ENCODE measurements at regions not wholly inside any gene's neighbourhood (a gene's known extent, or its start where the extent isn't known, plus 50 kb on each side); places are given as distances from the start of the nearest gene placed in this dataset.
"Not testable (repeated sequence)": the region's sequence is repeated elsewhere in the genome, so short reads cannot be mapped to it uniquely, and the experiment has no call there.

- not testable (repeated sequence) for DNase-seq (ENCODE audit: low spot score)
These were observed 539.0 kb downstream of the GOLGA6L6 start for GRCh38 chr15:20002560-20002959.

GRCh38 chr15:19996574-19997194 lies 544.9 kb downstream of the GOLGA6L6 start:
- DNase-seq (ENCODE audit: low spot score): not testable (repeated sequence)

GRCh38 chr15:19995296-19995695 lies 546.3 kb downstream of the GOLGA6L6 start:
- DNase-seq (ENCODE audit: low spot score): not testable (repeated sequence)

- no peak for DNase-seq (ENCODE audit: low spot score)
These were observed 549.2 kb downstream of the GOLGA6L6 start for GRCh38 chr15:19992428-19992827.

DNA sequence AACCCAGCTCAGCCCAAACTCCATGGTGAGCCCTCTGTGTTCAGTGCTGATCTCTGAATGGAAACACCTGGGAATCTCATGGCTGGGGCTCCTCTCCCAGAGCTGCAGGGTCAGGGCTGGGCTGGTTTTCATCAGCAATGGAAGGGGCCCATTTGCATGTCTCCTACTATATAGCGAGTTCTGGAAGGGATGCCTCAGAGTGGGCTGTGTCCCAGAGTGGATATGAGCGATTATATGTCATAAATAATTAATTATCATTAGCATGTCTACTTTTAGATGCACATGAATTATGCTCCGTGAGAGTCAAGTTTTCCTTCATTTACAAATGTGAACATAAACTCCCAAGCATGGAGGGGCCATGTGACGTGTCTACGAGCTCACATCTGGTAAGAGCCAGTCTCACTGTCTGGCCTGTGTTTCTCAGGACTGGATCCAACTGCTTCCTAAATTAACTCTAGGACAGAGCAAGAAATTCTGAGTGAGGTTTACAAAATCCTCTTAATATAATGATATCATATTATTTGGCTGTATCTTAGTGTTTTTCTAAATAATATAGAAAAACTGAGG lies 553.4 kb downstream of the GOLGA6L6 start:
- no peak for DNase-seq (ENCODE audit: low spot score)

DNA sequence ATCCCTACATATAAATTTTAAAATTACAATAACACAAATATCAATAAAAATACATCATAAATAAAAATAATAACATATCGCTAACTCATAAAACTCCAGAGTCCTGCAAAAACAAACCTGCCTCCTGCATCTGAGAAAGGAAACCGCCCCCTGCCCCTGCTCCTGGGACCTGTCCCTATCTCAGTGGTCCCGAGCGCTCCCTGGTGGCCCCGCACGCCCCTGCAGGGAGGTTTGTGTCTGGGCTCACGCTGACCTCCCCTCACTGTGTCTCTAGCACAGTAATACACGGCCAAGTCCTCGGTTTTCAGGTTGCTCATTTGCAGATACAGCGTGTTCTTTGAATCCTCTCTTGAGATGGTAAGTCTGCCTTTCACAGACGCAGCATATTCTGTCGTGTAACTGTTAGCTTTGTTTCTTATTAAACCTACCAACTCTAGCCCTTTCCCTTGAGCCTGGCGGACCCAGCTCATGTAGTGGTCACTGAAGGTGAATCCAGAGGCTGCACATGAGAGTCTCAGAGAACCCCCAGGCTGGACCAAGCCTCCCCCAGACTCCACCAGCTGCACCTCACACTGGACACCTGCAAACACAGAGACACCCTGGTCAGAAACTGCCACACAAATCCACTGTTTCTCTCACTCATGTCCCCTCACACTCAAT lies 554.1 kb downstream of the GOLGA6L6 start:
- no peak for DNase-seq (ENCODE audit: low spot score)

- no peak for DNase-seq (ENCODE audit: low spot score)
These were observed 557.5 kb downstream of the GOLGA6L6 start for GRCh38 chr15:19984101-19984500.

DNA sequence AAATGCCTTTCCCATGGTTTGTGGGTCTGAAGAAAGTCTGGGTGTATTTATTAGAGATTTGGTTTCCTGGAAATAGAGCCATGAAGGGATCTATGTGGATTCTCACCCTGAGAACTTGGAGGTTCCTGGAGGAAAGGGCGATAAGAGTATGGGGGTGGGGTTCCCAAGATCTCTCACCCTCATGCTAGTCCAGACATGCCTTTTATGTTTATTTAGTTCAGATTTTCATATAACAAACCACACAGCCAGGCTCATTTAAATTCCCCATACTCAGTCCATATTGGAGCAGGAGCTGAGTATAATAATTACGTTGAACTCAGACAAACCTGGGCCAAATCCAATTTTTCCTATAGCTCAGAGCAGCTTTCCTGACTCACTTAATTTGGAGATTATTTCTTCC lies 566.6 kb downstream of the GOLGA6L6 start:
- DNase-seq (ENCODE audit: low spot score): no peak

- no peak for DNase-seq (ENCODE audit: low spot score)
These were observed 567.9 kb downstream of the GOLGA6L6 start for GRCh38 chr15:19973718-19974117.

DNA sequence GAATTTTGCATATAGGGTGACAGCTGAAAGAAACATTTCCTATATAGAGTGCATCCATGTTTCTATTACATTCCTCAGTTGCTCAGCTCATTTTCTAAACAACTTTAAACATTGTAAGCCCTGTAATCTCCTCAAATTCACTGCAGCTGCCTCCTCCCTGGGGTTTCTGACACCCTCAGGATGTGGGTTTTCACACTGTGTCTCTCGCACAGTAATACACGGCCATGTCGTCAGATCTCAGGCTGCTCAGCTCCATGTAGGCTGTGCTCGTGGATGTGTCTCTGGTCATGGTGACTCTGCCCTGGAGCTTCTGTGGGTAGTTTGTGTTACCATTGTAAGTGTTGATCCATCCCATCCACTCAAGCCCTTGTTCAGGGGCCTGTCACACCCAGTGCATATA lies 569.0 kb downstream of the GOLGA6L6 start:
- not testable (repeated sequence) for DNase-seq (ENCODE audit: low spot score)

DNA sequence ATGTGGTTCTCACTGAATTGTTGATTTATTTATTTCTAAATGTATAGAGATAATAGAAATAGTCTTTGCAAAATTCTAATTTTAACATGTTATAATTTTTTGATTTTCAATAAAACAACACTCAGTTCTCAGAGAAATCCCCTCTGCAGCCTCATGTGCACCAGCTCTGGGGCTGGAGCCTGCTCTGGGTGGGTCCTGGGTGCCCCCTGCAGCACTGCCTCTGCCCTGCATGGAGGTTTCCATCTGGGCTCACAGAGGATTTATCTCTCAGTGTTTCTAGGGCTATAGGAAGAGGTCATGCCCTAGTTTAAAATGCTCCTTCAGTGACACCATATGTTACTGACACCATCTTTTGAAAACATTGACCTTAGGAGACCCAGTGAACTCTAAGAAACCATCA lies 576.0 kb downstream of the GOLGA6L6 start:
- DNase-seq (ENCODE audit: low spot score): not testable (repeated sequence)

GRCh38 chr15:19964480-19964879 lies 577.1 kb downstream of the GOLGA6L6 start:
- DNase-seq (ENCODE audit: low spot score): not testable (repeated sequence)

DNA sequence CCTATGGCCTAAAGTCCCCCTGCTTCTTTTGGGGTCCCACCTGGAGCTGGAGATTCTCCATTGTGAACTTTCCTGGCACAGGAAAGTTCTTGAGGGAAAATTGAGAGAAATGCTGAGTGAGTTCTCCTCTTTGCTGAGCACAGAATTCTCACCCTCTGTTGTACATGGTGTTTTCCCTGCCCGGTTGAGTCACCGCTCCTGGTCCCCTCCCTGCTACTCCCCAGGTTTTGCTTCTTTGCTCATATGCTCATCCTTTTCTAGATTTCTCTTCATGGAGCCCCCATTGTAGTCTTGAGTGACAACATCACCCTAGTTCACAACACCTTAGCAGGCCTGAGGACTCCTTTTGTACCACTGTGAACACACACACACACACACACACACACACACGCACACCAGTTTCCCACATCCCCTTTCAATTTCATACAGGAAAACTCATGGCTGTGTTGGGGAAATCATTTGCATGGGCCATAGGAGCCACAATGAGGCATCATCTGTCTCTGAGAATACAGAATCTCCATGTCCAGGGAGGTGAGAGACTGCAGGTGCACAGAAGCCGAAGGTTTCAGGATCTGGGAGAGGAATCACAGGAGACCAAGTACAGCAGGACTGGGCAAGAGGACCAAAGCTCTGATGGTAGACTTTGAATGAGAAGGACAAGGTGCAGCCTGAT lies 585.3 kb downstream of the GOLGA6L6 start:
- DNase-seq (ENCODE audit: low spot score): no peak

DNA sequence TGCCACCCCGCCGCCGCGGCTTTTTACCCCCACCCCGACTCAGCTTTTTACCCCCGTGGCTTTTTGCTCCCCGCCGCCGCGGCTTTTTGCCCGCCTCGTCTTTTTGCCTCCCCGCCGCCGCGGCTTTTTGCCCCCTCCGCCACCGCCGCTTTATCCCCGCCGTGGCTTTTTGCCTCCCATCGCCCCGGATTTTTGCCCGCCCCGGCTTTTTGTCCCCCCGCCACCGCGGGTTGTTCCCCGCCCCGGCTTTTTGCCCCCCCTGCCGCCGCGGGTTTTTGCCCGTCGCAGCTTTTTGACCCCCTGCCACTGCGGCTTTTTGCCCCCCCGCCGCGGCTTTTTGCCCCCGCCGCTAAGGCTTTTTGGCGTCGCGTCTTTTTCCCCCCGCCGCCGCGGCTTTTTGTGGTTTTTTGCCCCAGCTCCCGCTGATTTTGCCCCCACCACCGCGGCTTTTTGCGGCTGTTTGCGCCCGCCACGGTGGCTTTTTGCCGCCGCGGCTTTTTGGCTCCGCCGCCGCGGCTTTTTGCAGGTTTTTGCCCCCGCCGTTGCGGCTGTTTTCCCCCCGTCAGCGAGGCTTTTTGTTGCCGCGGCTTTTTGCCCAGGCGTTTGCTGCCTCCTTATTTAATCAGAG lies 597.2 kb downstream of the GOLGA6L6 start:
- DNase-seq (ENCODE audit: low spot score): no peak

- DNase-seq (ENCODE audit: low spot score): no peak
These were observed 598.1 kb downstream of the GOLGA6L6 start for GRCh38 chr15:19943515-19943914.

DNA sequence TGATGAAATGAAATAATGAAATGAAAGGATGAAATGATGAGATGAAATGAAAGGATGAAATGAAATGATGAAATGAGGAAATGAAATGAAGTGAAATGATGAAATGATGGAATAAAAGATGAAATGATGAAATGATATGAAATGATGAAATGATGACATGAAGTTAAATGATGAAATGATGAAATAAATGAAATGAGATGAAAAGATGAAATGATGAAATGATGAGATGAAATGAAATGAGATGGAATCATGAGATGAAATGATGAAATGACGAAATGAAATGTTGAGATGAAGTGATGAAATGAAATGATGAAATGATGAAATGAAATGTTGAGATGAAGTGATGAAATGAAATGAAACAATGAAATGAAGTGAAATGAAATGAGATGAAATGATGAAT lies 638.3 kb downstream of the GOLGA6L6 start:
- DNase-seq (ENCODE audit: low spot score): not testable (repeated sequence)

DNA sequence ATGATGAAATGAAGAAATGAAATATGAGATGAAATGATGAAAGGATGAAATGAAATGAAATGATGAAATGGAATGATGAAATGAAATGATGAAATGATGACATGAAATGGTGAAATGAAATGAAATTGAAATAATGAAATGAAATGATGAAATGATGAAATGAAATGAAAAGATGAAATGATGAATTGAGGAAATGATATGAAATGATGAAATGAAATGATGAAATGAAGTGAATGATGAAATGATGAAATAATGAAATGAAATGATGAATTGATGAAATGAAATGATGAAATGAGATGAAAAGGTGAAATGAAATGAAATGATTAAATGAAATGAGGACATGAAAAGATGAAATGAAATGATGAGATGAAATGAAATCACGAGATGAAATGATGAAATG lies 639.2 kb downstream of the GOLGA6L6 start:
- DNase-seq (ENCODE audit: low spot score): not testable (repeated sequence)

GRCh38 chr15:19901414-19901813 lies 640.2 kb downstream of the GOLGA6L6 start:
- not testable (repeated sequence) for DNase-seq (ENCODE audit: low spot score)

DNA sequence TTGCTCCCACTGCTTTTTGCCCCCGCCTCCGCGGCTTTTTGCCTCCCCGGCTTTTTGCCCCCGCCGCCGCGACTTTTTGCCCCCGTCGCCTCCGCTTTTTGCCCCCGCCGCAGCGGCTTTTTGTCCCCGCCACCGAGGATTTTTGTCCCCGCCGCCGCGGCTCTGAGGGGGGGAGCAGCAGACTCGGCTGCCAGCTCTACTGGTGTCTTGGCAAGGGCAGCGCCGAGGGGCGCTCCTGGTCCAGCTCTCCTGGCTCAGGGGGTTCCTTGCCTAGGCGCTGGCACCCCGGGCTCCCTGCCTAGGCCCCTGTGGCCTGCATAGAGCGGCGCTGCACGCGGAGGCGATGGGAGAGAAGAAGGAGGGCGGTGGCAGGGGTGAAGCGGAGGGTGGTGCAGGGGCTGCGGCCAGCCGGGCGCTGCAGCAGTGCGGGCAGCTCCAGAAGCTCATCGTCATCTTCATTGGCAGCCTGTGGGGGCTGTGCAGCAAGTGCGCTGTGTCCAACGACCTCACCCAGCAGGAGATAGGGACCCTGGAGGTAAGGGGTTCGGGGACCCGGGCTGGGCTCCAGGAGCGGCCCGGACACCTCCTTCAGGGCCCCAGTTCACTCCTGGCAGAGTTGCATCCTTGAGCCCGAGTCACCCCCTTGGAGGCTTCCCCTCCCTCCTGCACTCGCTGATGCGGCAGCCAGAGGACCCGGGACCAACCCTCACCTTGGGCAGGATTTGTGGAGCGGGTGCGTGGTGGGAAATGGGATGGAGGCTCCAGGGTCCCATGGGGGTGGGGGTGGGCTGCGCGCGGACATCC lies 642.4 kb downstream of the GOLGA6L6 start:
- DNase-seq (ENCODE audit: low spot score): no peak

DNA sequence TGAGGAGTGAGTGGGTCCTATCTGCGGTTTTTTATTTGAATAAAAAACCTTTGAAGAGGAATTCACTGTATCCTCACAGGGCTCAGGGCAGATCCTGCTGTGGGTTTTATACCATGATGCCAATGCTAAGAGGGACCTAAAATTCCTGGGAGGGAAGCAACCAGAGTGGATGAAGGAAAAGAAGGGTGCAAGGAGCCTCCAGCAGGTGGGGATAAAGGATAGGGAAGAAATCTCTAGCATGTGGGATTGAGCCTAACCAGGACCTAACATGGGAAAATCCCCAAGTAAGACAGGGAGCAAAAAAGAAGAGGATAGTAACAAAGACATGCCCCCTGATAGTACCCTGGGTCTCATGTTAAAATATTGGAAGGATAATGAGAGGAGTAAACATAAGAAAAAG lies 652.8 kb downstream of the GOLGA6L6 start:
- DNase-seq (ENCODE audit: low spot score): not testable (repeated sequence)

- not testable (repeated sequence) for DNase-seq (ENCODE audit: low spot score)
These were observed 697.5 kb downstream of the GOLGA6L6 start for GRCh38 chr15:19844061-19844460.

Data from iPS-NIHi11 (cell line).